ENCODE measurements at regions not wholly inside any gene's neighbourhood (a gene's known extent, or its start where the extent isn't known, plus 50 kb on each side); places are given as distances from the start of the nearest gene placed in this dataset.

- H3K4me3 ChIP-seq (ENCODE audit: low read length) = no peak overlapping the region
- H3K36me3 ChIP-seq (ENCODE audit: control insufficient read depth, insufficient read depth, low read length) = no peaks in the 10 kb centered on the region
- no peaks in the 10 kb centered on the region for H3K27me3 ChIP-seq (ENCODE audit: control insufficient read depth, insufficient read depth, low read length)
- no peak overlapping the region for H3K27ac ChIP-seq (ENCODE audit: low read length)
- H3K9me3 ChIP-seq (ENCODE audit: control insufficient read depth, insufficient read depth, low read length) = no peaks in the 10 kb centered on the region
- no CpG with 5 or more reads among the region's 6 CpGs for WGBS (ENCODE audit: insufficient coverage, insufficient read length)
- DNase-seq (ENCODE audit: low read depth, low spot score) = no peak
- H3K4me1 ChIP-seq (ENCODE audit: control insufficient read depth, insufficient read depth, low read length) = peaks cover 2% of the 10 kb centered on the region; the same call in 1 of the 2 replicates
These were observed 678.6 kb upstream of the CITED2 start for GRCh38 chr6:140052736-140053729.

- peaks cover 2% of the 10 kb centered on the region; the same call in 1 of the 2 replicates for H3K4me1 ChIP-seq (ENCODE audit: control insufficient read depth, insufficient read depth, low read length)
- no peak for DNase-seq (ENCODE audit: low read depth, low spot score)
- H3K9me3 ChIP-seq (ENCODE audit: control insufficient read depth, insufficient read depth, low read length) = no peaks in the 10 kb centered on the region
- no peaks in the 10 kb centered on the region for H3K36me3 ChIP-seq (ENCODE audit: control insufficient read depth, insufficient read depth, low read length)
- H3K27ac ChIP-seq (ENCODE audit: low read length) = no peak overlapping the region
- H3K4me3 ChIP-seq (ENCODE audit: low read length) = no peak overlapping the region
- no peaks in the 10 kb centered on the region for H3K27me3 ChIP-seq (ENCODE audit: control insufficient read depth, insufficient read depth, low read length)
- no CpG with 5 or more reads among the region's 7 CpGs for WGBS (ENCODE audit: insufficient coverage, insufficient read length)
These were observed 677.4 kb upstream of the CITED2 start for GRCh38 chr6:140051521-140052512.

DNA sequence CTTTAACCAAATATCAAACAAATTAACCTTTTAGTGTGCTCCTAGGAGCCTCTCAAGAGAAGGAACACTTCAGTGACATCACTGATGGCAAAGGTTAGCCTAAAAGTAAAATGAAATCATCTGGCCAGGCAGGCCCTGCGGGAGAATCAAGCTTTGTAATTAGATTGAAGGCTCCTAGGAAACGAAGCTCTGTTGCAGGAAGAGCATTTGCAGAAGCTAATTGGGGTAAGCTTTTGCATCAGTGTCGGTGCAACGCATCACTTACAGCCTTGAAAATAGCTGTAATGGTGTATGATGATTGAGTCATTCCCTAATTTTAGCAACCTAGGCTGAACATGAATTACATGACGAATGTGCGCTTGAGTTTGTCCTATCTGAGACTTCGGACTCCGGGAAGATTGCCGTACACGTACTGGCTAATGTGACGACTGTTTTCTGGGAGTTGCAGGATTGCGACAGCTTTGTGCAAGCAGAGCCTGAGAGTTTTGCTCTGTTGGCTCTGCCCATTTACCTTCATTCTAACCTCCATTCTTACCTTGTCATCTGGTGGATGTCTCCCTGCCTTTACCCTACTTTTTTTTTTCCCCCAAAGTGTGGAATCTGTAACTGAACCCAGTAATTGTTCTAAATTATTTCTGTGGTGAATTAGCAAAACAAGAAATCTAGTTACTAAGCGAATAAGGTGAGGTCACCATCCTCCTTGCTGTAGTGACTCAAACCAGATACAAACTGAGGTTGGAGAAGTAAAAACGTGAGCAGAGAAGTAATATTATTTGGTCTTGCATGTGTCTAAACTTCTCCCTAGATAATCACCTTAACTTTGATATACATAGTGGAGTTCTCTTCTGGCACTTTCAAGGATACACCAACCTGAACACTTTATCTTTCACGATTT lies 675.9 kb upstream of the CITED2 start:
- Histone ChIP-seq H3K9me3 (ENCODE audit: control insufficient read depth, insufficient read depth, low read length) (no peaks in the 10 kb centered on the region), H3K27me3 (ENCODE audit: control insufficient read depth, insufficient read depth, low read length) (no peaks in the 10 kb centered on the region), H3K4me3 (ENCODE audit: low read length) (no peak overlapping the region), H3K36me3 (ENCODE audit: control insufficient read depth, insufficient read depth, low read length) (no peaks in the 10 kb centered on the region), H3K27ac (ENCODE audit: low read length) (no peak overlapping the region), H3K4me1 (ENCODE audit: control insufficient read depth, insufficient read depth, low read length) (peaks cover 2% of the 10 kb centered on the region; the same call in 1 of the 2 replicates)
- DNase-seq (ENCODE audit: low read depth, low spot score) = no peak
- WGBS (ENCODE audit: insufficient coverage, insufficient read length) = no CpG with 5 or more reads among the region's 15 CpGs

- DNase-seq (ENCODE audit: low read depth, low spot score) = no peak
- H3K36me3 ChIP-seq (ENCODE audit: control insufficient read depth, insufficient read depth, low read length) = no peaks in the 10 kb centered on the region
- H3K4me1 ChIP-seq (ENCODE audit: control insufficient read depth, insufficient read depth, low read length) = peaks cover 2% of the 10 kb centered on the region; the same call in 1 of the 2 replicates
- no peak overlapping the region for H3K4me3 ChIP-seq (ENCODE audit: low read length)
- no peaks in the 10 kb centered on the region for H3K27me3 ChIP-seq (ENCODE audit: control insufficient read depth, insufficient read depth, low read length)
- H3K27ac ChIP-seq (ENCODE audit: low read length) = no peak overlapping the region
- WGBS (ENCODE audit: insufficient coverage, insufficient read length) = no CpG with 5 or more reads among the region's 2 CpGs
- no peaks in the 10 kb centered on the region for H3K9me3 ChIP-seq (ENCODE audit: control insufficient read depth, insufficient read depth, low read length)
These were observed 674.8 kb upstream of the CITED2 start for GRCh38 chr6:140049251-140049650.

- Histone ChIP-seq H3K4me3 (ENCODE audit: low read length) (no peak overlapping the region), H3K36me3 (ENCODE audit: control insufficient read depth, insufficient read depth, low read length) (no peaks in the 10 kb centered on the region), H3K27ac (ENCODE audit: low read length) (no peak overlapping the region), H3K9me3 (ENCODE audit: control insufficient read depth, insufficient read depth, low read length) (no peaks in the 10 kb centered on the region), H3K27me3 (ENCODE audit: control insufficient read depth, insufficient read depth, low read length) (no peaks in the 10 kb centered on the region), H3K4me1 (ENCODE audit: control insufficient read depth, insufficient read depth, low read length) (peaks cover 2% of the 10 kb centered on the region; the same call in 1 of the 2 replicates)
- no CpG with 5 or more reads among the region's 2 CpGs for WGBS (ENCODE audit: insufficient coverage, insufficient read length)
- no peak for DNase-seq (ENCODE audit: low read depth, low spot score)
These were observed 673.8 kb upstream of the CITED2 start for GRCh38 chr6:140048202-140048790.

GRCh38 chr6:140047321-140047720 lies 672.9 kb upstream of the CITED2 start:
- WGBS (ENCODE audit: insufficient coverage, insufficient read length) = no CpG with 5 or more reads among the region's 1 CpG
- Histone ChIP-seq H3K4me1 (ENCODE audit: control insufficient read depth, insufficient read depth, low read length) (peaks cover 2% of the 10 kb centered on the region; the same call in 1 of the 2 replicates), H3K36me3 (ENCODE audit: control insufficient read depth, insufficient read depth, low read length) (no peaks in the 10 kb centered on the region), H3K4me3 (ENCODE audit: low read length) (no peak overlapping the region), H3K27ac (ENCODE audit: low read length) (no peak overlapping the region), H3K9me3 (ENCODE audit: control insufficient read depth, insufficient read depth, low read length) (no peaks in the 10 kb centered on the region), H3K27me3 (ENCODE audit: control insufficient read depth, insufficient read depth, low read length) (no peaks in the 10 kb centered on the region)
- DNase-seq (ENCODE audit: low read depth, low spot score) = no peak

- Histone ChIP-seq H3K4me1 (ENCODE audit: control insufficient read depth, insufficient read depth, low read length) (peaks cover 2% of the 10 kb centered on the region; the same call in 1 of the 2 replicates), H3K27ac (ENCODE audit: low read length) (no peak overlapping the region), H3K4me3 (ENCODE audit: low read length) (no peak overlapping the region), H3K27me3 (ENCODE audit: control insufficient read depth, insufficient read depth, low read length) (no peaks in the 10 kb centered on the region), H3K9me3 (ENCODE audit: control insufficient read depth, insufficient read depth, low read length) (no peaks in the 10 kb centered on the region), H3K36me3 (ENCODE audit: control insufficient read depth, insufficient read depth, low read length) (no peaks in the 10 kb centered on the region)
- DNase-seq (ENCODE audit: low read depth, low spot score) = no peak
- no CpG with 5 or more reads among the region's 3 CpGs for WGBS (ENCODE audit: insufficient coverage, insufficient read length)
These were observed 671.7 kb upstream of the CITED2 start for GRCh38 chr6:140046016-140046632.

- DNase-seq (ENCODE audit: low read depth, low spot score) = no peak
- Histone ChIP-seq H3K4me3 (ENCODE audit: low read length) (no peak overlapping the region), H3K4me1 (ENCODE audit: control insufficient read depth, insufficient read depth, low read length) (no peaks in the 10 kb centered on the region; the same call in 1 of the 2 replicates), H3K27me3 (ENCODE audit: control insufficient read depth, insufficient read depth, low read length) (no peaks in the 10 kb centered on the region), H3K36me3 (ENCODE audit: control insufficient read depth, insufficient read depth, low read length) (no peaks in the 10 kb centered on the region), H3K9me3 (ENCODE audit: control insufficient read depth, insufficient read depth, low read length) (no peaks in the 10 kb centered on the region), H3K27ac (ENCODE audit: low read length) (no peak overlapping the region)
- WGBS (ENCODE audit: insufficient coverage, insufficient read length) = no CpG with 5 or more reads among the region's 1 CpG
These were observed 670.7 kb upstream of the CITED2 start for GRCh38 chr6:140045116-140045515.

GRCh38 chr6:140044626-140045025 lies 670.2 kb upstream of the CITED2 start:
- no peak overlapping the region for H3K4me3 ChIP-seq (ENCODE audit: low read length)
- no peaks in the 10 kb centered on the region for H3K4me1 ChIP-seq (ENCODE audit: control insufficient read depth, insufficient read depth, low read length)
- no peaks in the 10 kb centered on the region for H3K36me3 ChIP-seq (ENCODE audit: control insufficient read depth, insufficient read depth, low read length)
- no CpG with 5 or more reads among the region's 1 CpG for WGBS (ENCODE audit: insufficient coverage, insufficient read length)
- no peaks in the 10 kb centered on the region for H3K27me3 ChIP-seq (ENCODE audit: control insufficient read depth, insufficient read depth, low read length)
- no peaks in the 10 kb centered on the region for H3K9me3 ChIP-seq (ENCODE audit: control insufficient read depth, insufficient read depth, low read length)
- no peak for DNase-seq (ENCODE audit: low read depth, low spot score)
- no peak overlapping the region for H3K27ac ChIP-seq (ENCODE audit: low read length)

All from iPS DF 6.9 (cell line).